ENCODE measurements at regions not wholly inside any gene's neighbourhood (a gene's known extent, or its start where the extent isn't known, plus 50 kb on each side); places are given as distances from the start of the nearest gene placed in this dataset.

GRCh38 chr4:38559374-38559773 lies 104.6 kb upstream of the KLF3 start:
- in situ Hi-C loops (cut with MboI; ENCODE audit: low sequenced_read_pairs) = no loop called here
- POLR2A ChIA-PET (ENCODE audit: unreplicated experiment) = no interaction called here
- Histone ChIP-seq H2BK20ac (ENCODE audit: low read depth, low read length) (no peak overlapping the region), H2BK120ac (ENCODE audit: low read depth, low read length) (no peak overlapping the region), H3K23ac (ENCODE audit: low read depth, low read length) (no peak overlapping the region), H2BK15ac (ENCODE audit: low read depth, low read length) (no peak overlapping the region), H3K4ac (ENCODE audit: low read depth, low read length) (no peak overlapping the region), H3K79me1 (ENCODE audit: low read depth in 1 of 2, low read length in 2 of 2) (no peaks in the 10 kb centered on the region), H3K9me3 (ENCODE audit: control insufficient read depth, insufficient read depth, low read length) (no peaks in the 10 kb centered on the region), H2AK9ac (replicated peaks; ENCODE audit: low read depth, low read length, poor library complexity) (no peak overlapping the region), H3K9me1 (ENCODE audit: insufficient read depth, low read length) (peaks cover 14% of the 10 kb centered on the region; the same call in 1 of the 2 replicates), H4K91ac (ENCODE audit: insufficient read depth, low read depth, low read length) (no peak overlapping the region), H3K18ac (ENCODE audit: low read depth, low read length) (no peak overlapping the region), H3K4me3 (ENCODE audit: insufficient read depth, low read depth, low read length) (no peak overlapping the region), H2BK5ac (ENCODE audit: low read depth, low read length, poor library complexity, severe bottlenecking) (no peak overlapping the region), H2AK5ac (ENCODE audit: low read depth, low read length) (no peak overlapping the region), H3K9ac (ENCODE audit: low read depth, low read length) (no peak overlapping the region), H3K4me2 (ENCODE audit: low read depth, low read length) (no peak overlapping the region), H3K56ac (ENCODE audit: extremely low read depth, insufficient read depth, low read length) (no peak overlapping the region), H3K14ac (replicated peaks; ENCODE audit: low read depth, low read length) (no peak overlapping the region), H3K27ac (ENCODE audit: insufficient read depth, low read length) (no peak overlapping the region), H4K5ac (ENCODE audit: low read depth, low read length) (no peak overlapping the region), H3K4me1 (ENCODE audit: control insufficient read depth, insufficient read depth, low read length) (peaks cover 13% of the 10 kb centered on the region), H2AFZ (replicated peaks; ENCODE audit: low read length, poor library complexity) (no peak overlapping the region), H4K8ac (ENCODE audit: low read depth in 2 of 2, low read length in 2 of 2) (no peak overlapping the region), H3K36me3 (ENCODE audit: control insufficient read depth, insufficient read depth, low read length) (no peaks in the 10 kb centered on the region), H3K27me3 (ENCODE audit: control insufficient read depth, insufficient read depth, low read length) (peaks cover 2% of the 10 kb centered on the region; the same call in 1 of the 2 replicates), H4K20me1 (ENCODE audit: insufficient read depth, low read length) (no peaks in the 10 kb centered on the region)
- WGBS, 2 experiments (ENCODE audit: extremely low coverage in 2 of 2, insufficient read length in 1 of 2) = 97% methylated on average over 3 of the region's 6 CpGs; no CpG with 5 or more reads in 1 of the 2 experiments
- ATAC-seq (ENCODE audit: low read depth) = no peak
- CTCF ChIA-PET = no interaction called here
- BruUV-seq (replicated peaks) = no TSS peak
- dilution Hi-C loops (cut with HindIII; ENCODE audit: low sequenced_read_pairs, unreplicated experiment) = no loop called here
- no peak for DNase-seq
- intact Hi-C loops (cut with micrococcal nuclease) = no loop called here
- TF ChIP-seq CTCF (conservative IDR thresholded peaks at IDR 0.05; ENCODE audit: low read depth, low read length) (no peak), MAFK (IDR thresholded peaks at IDR 0.05; ENCODE audit: low read depth, low read length) (no peak), RAD21 (IDR thresholded peaks at IDR 0.05; ENCODE audit: low read length) (no peak), POLR2A (IDR thresholded peaks at IDR 0.05; ENCODE audit: low read depth, low read length) (no peak), BHLHE40 (IDR thresholded peaks at IDR 0.05; ENCODE audit: low read depth, low read length) (no peak), USF2 (IDR thresholded peaks at IDR 0.05; ENCODE audit: low read depth, low read length) (no peak), RCOR1 (IDR thresholded peaks at IDR 0.05; ENCODE audit: insufficient replicate concordance, low read length) (no peak), CEBPB (IDR thresholded peaks at IDR 0.05; ENCODE audit: low read depth, low read length) (no peak), MAZ (IDR thresholded peaks at IDR 0.05; ENCODE audit: borderline replicate concordance, low read depth, low read length) (no peak)

Measured in IMR-90 (cell line).